GM12878 (cell line): ENCODE measurements at regions not wholly inside any gene's neighbourhood (a gene's known extent, or its start where the extent isn't known, plus 50 kb on each side); places are given as distances from the start of the nearest gene placed in this dataset.

Experiments used
- ATAC-seq: fragments of 200-7000 bp; cut with Tn5 transposase; 3 replicates; pipeline ENCODE4 v1.9.1; 2020; ENCODE audit warnings: mild to moderate bottlenecking, moderate library complexity
- BruUV-seq: library from RNA; stranded (reverse); fragments of 400-500 nt; replicated peaks from 2 replicates; lab custom pipeline; 2021; lab: Mats Ljungman, UMichigan
- CTCF ChIA-PET: fragments of 300-600 bp; sonication (Branson Sonifier 250); formaldehyde crosslinking; extraction: SDS; loops from one replicate; lab custom pipeline; 2021; ENCODE audit warnings: inconsistent platforms; lab: Yijun Ruan, JAX
- POLR2A ChIA-PET: fragments of 350-600 bp; formaldehyde crosslinking; extraction: SDS; loops from one replicate; lab custom pipeline; 2021; ENCODE audit warnings: inconsistent platforms; lab: Charles Lee
- RAD21 ChIA-PET: fragments of 300-600 bp; sonication (Branson Sonifier 250); formaldehyde crosslinking; loops from one replicate; lab custom pipeline; 2023; ENCODE audit warnings: antibody characterized with exemption; ENCODE audit not compliant: unreplicated experiment; lab: Charles Lee
- SMC1A ChIA-PET: fragments of 300-600 bp; sonication (Branson Sonifier 250); formaldehyde crosslinking; loops from one replicate; lab custom pipeline; 2023; ENCODE audit not compliant: unreplicated experiment, uncharacterized antibody; lab: Charles Lee
- DNase-seq: peaks from one replicate; pipeline ENCODE4 v3.0.0-alpha.2; 2011; ENCODE audit warnings: low read depth, low spot score
- FAIRE-seq: peaks from 3 replicates; lab custom pipeline; 2011; peaks lifted over from hg19 to GRCh38; lab: Jason Lieb, UNC
- H2AFZ ChIP-seq: 2 replicates; pipeline ENCODE4 v1.6.0; 2011; ENCODE audit warnings: low read depth, low read length, control low read depth; ENCODE audit not compliant: control insufficient read depth
- H3K27ac ChIP-seq: 2 replicates; pipeline ENCODE4 v1.5.1; 2011; ENCODE audit warnings: control low read depth; ENCODE audit not compliant: control insufficient read depth, insufficient read depth
- H3K27me3 ChIP-seq, 2 experiments: replicated peaks in 1 of 2; 2 replicates each; pipeline versions ENCODE4 v1.6.0 to v1.6.1; 2011; ENCODE audit warnings: low read length in 1 of 2; ENCODE audit not compliant: control insufficient read depth in 2 of 2, insufficient read depth in 2 of 2
- H3K36me3 ChIP-seq, 2 experiments: 2 replicates each; pipeline ENCODE4 v1.5.1; 2011; ENCODE audit warnings: low read length in 1 of 2; ENCODE audit not compliant: control insufficient read depth in 2 of 2, insufficient read depth in 2 of 2
- H3K4me1 ChIP-seq: 2 replicates; pipeline ENCODE4 v1.6.1; 2011; ENCODE audit warnings: mild to moderate bottlenecking, low read length, moderate library complexity, mixed read lengths; ENCODE audit not compliant: control insufficient read depth, insufficient read depth
- H3K4me2 ChIP-seq: 2 replicates; pipeline ENCODE4 v1.6.0; 2011; ENCODE audit warnings: control low read depth; ENCODE audit not compliant: control insufficient read depth, insufficient read depth
- H3K4me3 ChIP-seq: fragments of 200-600 bp; sonication (generic); 2 replicates; pipeline ENCODE4 v1.5.1; 2016
- H3K79me2 ChIP-seq: 2 replicates; pipeline ENCODE4 v1.6.0; 2011; ENCODE audit warnings: low read length; ENCODE audit not compliant: control insufficient read depth, insufficient read depth
- H3K9ac ChIP-seq: 2 replicates; pipeline ENCODE4 v1.8.0; 2011; ENCODE audit warnings: low read length, control low read depth, mixed read lengths; ENCODE audit not compliant: control insufficient read depth, insufficient read depth
- H3K9me3 ChIP-seq: replicated peaks from 3 replicates; pipeline ENCODE4 v1.5.1; 2011; ENCODE audit warnings: mild to moderate bottlenecking, low read length; ENCODE audit not compliant: control insufficient read depth, insufficient read depth
- H4K20me1 ChIP-seq: 2 replicates; pipeline ENCODE4 v1.6.0; 2011; ENCODE audit not compliant: control insufficient read depth, insufficient read depth
- ASH2L ChIP-seq: fragments of 300-600, 200-600 bp; sonication (generic); IDR thresholded peaks from 2 replicates; pipeline ENCODE4 v1.6.1; 2017; ENCODE audit warnings: low read depth, mild to moderate bottlenecking, borderline replicate concordance
- BMI1 ChIP-seq: fragments of 450-650 bp; IDR thresholded peaks from 2 replicates; pipeline ENCODE4 v1.6.1; 2016; ENCODE audit warnings: mild to moderate bottlenecking, moderate library complexity, borderline replicate concordance
- E2F8 ChIP-seq: fragments of 450-650 bp; IDR thresholded peaks from 2 replicates; pipeline ENCODE4 v1.6.1; 2018; ENCODE audit warnings: mild to moderate bottlenecking, low read depth, moderate library complexity; ENCODE audit not compliant: partially characterized antibody
- HCFC1 ChIP-seq: fragments of 150-350 bp; IDR thresholded peaks from 2 replicates; pipeline ENCODE4 v1.6.1; 2014; ENCODE audit warnings: low read length
- IRF3 ChIP-seq: fragments of 450-650 bp; IDR thresholded peaks from 2 replicates; pipeline ENCODE4 v1.6.1; 2014; ENCODE audit warnings: mild to moderate bottlenecking
- IRF5 ChIP-seq: fragments of 450-650 bp; IDR thresholded peaks from 2 replicates; pipeline ENCODE4 v1.6.1; 2017; ENCODE audit warnings: borderline replicate concordance
- KAT2A ChIP-seq: conservative IDR thresholded peaks from 2 replicates; pipeline ENCODE4 v1.6.1; 2011; ENCODE audit warnings: low read depth, low read length; ENCODE audit not compliant: control insufficient read depth
- LARP7 ChIP-seq: fragments of 450-650 bp; IDR thresholded peaks from 2 replicates; pipeline ENCODE4 v1.6.1; 2017; ENCODE audit warnings: mild to moderate bottlenecking
- MEF2A ChIP-seq: IDR thresholded peaks from 2 replicates; pipeline ENCODE4 v1.6.1; 2011; ENCODE audit warnings: low read depth, mild to moderate bottlenecking, low read length, moderate library complexity; ENCODE audit not compliant: insufficient read depth
- NKRF ChIP-seq: fragments of 450-650 bp; conservative IDR thresholded peaks from 2 replicates; pipeline ENCODE4 v1.6.1; 2017; ENCODE audit warnings: mild to moderate bottlenecking, moderate library complexity
- PAX8 ChIP-seq: fragments of 450-650 bp; IDR thresholded peaks from 2 replicates; pipeline ENCODE4 v1.6.1; 2017; ENCODE audit warnings: mild to moderate bottlenecking, moderate library complexity
- PKNOX1 ChIP-seq: fragments of 450-650 bp; IDR thresholded peaks from 2 replicates; pipeline ENCODE4 v1.6.1; 2016; ENCODE audit warnings: mild to moderate bottlenecking
- RAD21 ChIP-seq: IDR thresholded peaks from 2 replicates; pipeline ENCODE4 v1.6.1; 2011; ENCODE audit warnings: mild to moderate bottlenecking, low read depth, low read length, moderate library complexity; ENCODE audit not compliant: insufficient read depth
- USF1 ChIP-seq: IDR thresholded peaks from 2 replicates; pipeline ENCODE4 v1.6.1; 2011; ENCODE audit warnings: borderline replicate concordance, low read depth, mild to moderate bottlenecking, moderate library complexity, mixed read lengths, low read length; ENCODE audit not compliant: insufficient read depth; ENCODE audit errors: extremely low read length
- WGBS: methylation state at CpG from one replicate; pipeline ENCODE4 v1.1.6; 2016; ENCODE audit warnings: low lambda C conversion rate; ENCODE audit not compliant: insufficient replicate concordance, insufficient coverage; ENCODE audit errors: missing lambda C conversion rate; 5-methylcytosine and 5-hydroxymethylcytosine counted together
- in situ Hi-C: fragments of 300-500 bp; cut with MboI; formaldehyde crosslinking; loops from 9 replicates; pipeline ENCODE4 v1.14.3; 2018; ENCODE audit warnings: mixed read lengths
- intact Hi-C: fragments of 100-400 bp; cut with micrococcal nuclease; formaldehyde crosslinking; loops from one replicate; pipeline ENCODE4 v1.14.2; 2022; ENCODE audit not compliant: unreplicated experiment

GRCh38 chr2:160956243-160956802, 203.9 kb upstream of the TANK start:
- Histone ChIP-seq H4K20me1 (no peaks in the 10 kb centered on the region), H3K79me2 (no peaks in the 10 kb centered on the region), H3K4me1 (no peaks in the 10 kb centered on the region), H3K4me2 (no peak overlapping the region), H3K36me3 (no peaks in the 10 kb centered on the region), H3K9ac (no peak overlapping the region), H3K27ac (no peak overlapping the region), H3K4me3 (no peak overlapping the region), H3K9me3 (no peaks in the 10 kb centered on the region), H2AFZ (no peak overlapping the region), H3K27me3 (peaks cover 0 to 2% of the 10 kb centered on the region in 2 experiments; a peak in 1 of 4 replicates)
- POLR2A ChIA-PET, result no interaction called here
- WGBS, result 4% methylated on average over 6 of the region's 6 CpGs
- no peak for FAIRE-seq
- CTCF ChIA-PET, result no interaction called here
- SMC1A ChIA-PET, result no interaction called here
- in situ Hi-C loops (no loop called here), intact Hi-C loops (no loop called here)
- no peak for TF ChIP-seq IRF5
- no peak for TF ChIP-seq USF1
- no peak for TF ChIP-seq BMI1
- TF ChIP-seq KAT2A, result no peak
- no peak for TF ChIP-seq PAX8
- TF ChIP-seq MEF2A, result no peak
- TF ChIP-seq E2F8, result no peak
- no peak for TF ChIP-seq RAD21
- no peak for TF ChIP-seq LARP7
- no peak for TF ChIP-seq IRF3
- TF ChIP-seq NKRF, result no peak
- no peak for TF ChIP-seq PKNOX1
- no peak for TF ChIP-seq HCFC1
- TF ChIP-seq ASH2L, result no peak
- no peak for ATAC-seq
- RAD21 ChIA-PET, result no interaction called here
- DNase-seq, result no peak
- BruUV-seq, result no TSS peak
